H9 (cell line): ENCODE measurements at regions not wholly inside any gene's neighbourhood (a gene's known extent, or its start where the extent isn't known, plus 50 kb on each side); places are given as distances from the start of the nearest gene placed in this dataset.

Experiments used
- DNase-seq: peaks from one replicate; pipeline ENCODE4 v3.0.0-alpha.2; 2017
- H2AFZ ChIP-seq: one replicate; pipeline ENCODE4 v1.6.1; 2013; ENCODE audit warnings: mild to moderate bottlenecking, low read length, control low read depth, moderate library complexity
- H2AK5ac ChIP-seq: 2 replicates; pipeline ENCODE4 v1.6.1; 2013; ENCODE audit warnings: low read length, control low read depth, mixed read lengths; ENCODE audit not compliant: insufficient read length
- H2BK120ac ChIP-seq: one replicate; pipeline ENCODE4 v1.6.1; 2013; ENCODE audit warnings: low read depth, mild to moderate bottlenecking, low read length, control low read depth, inconsistent platforms; ENCODE audit not compliant: poor library complexity, severe bottlenecking
- H2BK12ac ChIP-seq: 2 replicates; pipeline ENCODE4 v1.6.1; 2013; ENCODE audit warnings: low read length, control low read depth, mixed read lengths, low read depth; ENCODE audit not compliant: insufficient read length
- H2BK15ac ChIP-seq: 2 replicates; pipeline ENCODE4 v1.6.1; 2013; ENCODE audit warnings: low read depth, low read length, control low read depth
- H2BK20ac ChIP-seq: one replicate; pipeline ENCODE4 v1.6.1; 2013; ENCODE audit warnings: low read depth, mild to moderate bottlenecking, low read length, control low read depth, inconsistent platforms; ENCODE audit not compliant: poor library complexity, severe bottlenecking
- H2BK5ac ChIP-seq: 2 replicates; pipeline ENCODE4 v1.6.1; 2013; ENCODE audit warnings: low read length, control low read depth, mixed read lengths; ENCODE audit not compliant: insufficient read length
- H3K14ac ChIP-seq: 2 replicates; pipeline ENCODE4 v1.6.1; 2013; ENCODE audit warnings: low read length, control low read depth; ENCODE audit not compliant: insufficient read depth
- H3K18ac ChIP-seq: 2 replicates; pipeline ENCODE4 v1.6.1; 2013; ENCODE audit warnings: low read depth, mild to moderate bottlenecking, mixed read lengths, low read length, control low read depth; ENCODE audit not compliant: insufficient read length
- H3K23ac ChIP-seq: 2 replicates; pipeline ENCODE4 v1.6.1; 2013; ENCODE audit warnings: low read length, control low read depth, mixed read lengths, low read depth; ENCODE audit not compliant: insufficient read length
- H3K23me2 ChIP-seq: 2 replicates; pipeline ENCODE4 v1.6.1; 2013; ENCODE audit warnings: low read depth, mild to moderate bottlenecking, mixed read lengths, low read length, control low read depth; ENCODE audit not compliant: insufficient read length, poor library complexity, severe bottlenecking
- H3K27ac ChIP-seq: 2 replicates; pipeline ENCODE4 v1.5.1; 2013; ENCODE audit warnings: low read length, control low read depth, mixed read lengths, low read depth; ENCODE audit not compliant: insufficient read length
- H3K27me3 ChIP-seq: 2 replicates; pipeline ENCODE4 v1.6.1; 2013; ENCODE audit warnings: low read length, control low read depth, inconsistent platforms; ENCODE audit not compliant: insufficient read depth
- H3K4ac ChIP-seq: 2 replicates; pipeline ENCODE4 v1.6.1; 2013; ENCODE audit warnings: low read depth, mild to moderate bottlenecking, control low read depth, inconsistent platforms, low read length, moderate library complexity
- H3K4me1 ChIP-seq: 2 replicates; pipeline ENCODE4 v1.6.1; 2013; ENCODE audit warnings: low read length, control low read depth, inconsistent platforms; ENCODE audit not compliant: insufficient read depth
- H3K4me2 ChIP-seq: 2 replicates; pipeline ENCODE4 v1.6.1; 2013; ENCODE audit warnings: low read length, control low read depth, mixed read lengths; ENCODE audit not compliant: insufficient read length, insufficient read depth
- H3K56ac ChIP-seq: 2 replicates; pipeline ENCODE4 v1.6.1; 2013; ENCODE audit warnings: low read depth, mild to moderate bottlenecking, mixed read lengths, low read length, control low read depth; ENCODE audit not compliant: insufficient read length
- H3K79me1 ChIP-seq: 2 replicates; pipeline ENCODE4 v1.6.1; 2013; ENCODE audit warnings: low read depth, mild to moderate bottlenecking, moderate library complexity, low read length, control low read depth, inconsistent platforms; ENCODE audit not compliant: insufficient read depth, poor library complexity, severe bottlenecking
- H3K79me2 ChIP-seq: 2 replicates; pipeline ENCODE4 v1.6.1; 2013; ENCODE audit warnings: low read length, control low read depth, inconsistent platforms; ENCODE audit not compliant: insufficient read depth
- H3K9ac ChIP-seq: 2 replicates; pipeline ENCODE4 v1.6.1; 2013; ENCODE audit warnings: low read length, control low read depth, mixed read lengths; ENCODE audit not compliant: insufficient read length; ENCODE audit errors: extremely low read depth
- H3K9me3 ChIP-seq: one replicate; pipeline ENCODE4 v1.6.1; 2013; ENCODE audit warnings: low read depth, low read length, inconsistent platforms; ENCODE audit not compliant: control insufficient read depth
- H3T11ph ChIP-seq: one replicate; pipeline ENCODE4 v1.6.1; 2013; ENCODE audit warnings: mild to moderate bottlenecking, low read length, control low read depth, inconsistent platforms
- H4K20me1 ChIP-seq: one replicate; pipeline ENCODE4 v1.6.1; 2013; ENCODE audit not compliant: control insufficient read depth, insufficient read length, insufficient read depth
- H4K5ac ChIP-seq: 2 replicates; pipeline ENCODE4 v1.6.1; 2013; ENCODE audit warnings: low read depth, mild to moderate bottlenecking, mixed read lengths, low read length, control low read depth; ENCODE audit not compliant: insufficient read length
- H4K8ac ChIP-seq: replicated peaks from 2 replicates; pipeline ENCODE4 v1.6.1; 2013; ENCODE audit warnings: low read length, control low read depth, mixed read lengths, low read depth; ENCODE audit not compliant: insufficient read length
- H4K91ac ChIP-seq: 2 replicates; pipeline ENCODE4 v1.6.1; 2013; ENCODE audit warnings: low read depth, mild to moderate bottlenecking, moderate library complexity, mixed read lengths, low read length, control low read depth; ENCODE audit not compliant: insufficient read length
- H3K27ac Mint-ChIP-seq, 3 experiments: 2 replicates in 2 of 3; 3 replicates in 1 of 3; pipeline ENCODE4 v1.8.0; 2020 to 2021; ENCODE audit warnings: mixed read lengths in 3 of 3, mild to moderate bottlenecking in 1 of 3, moderate library complexity in 1 of 3
- H3K27me3 Mint-ChIP-seq: 2 replicates; pipeline ENCODE4 v1.8.0; 2021; ENCODE audit warnings: low read depth, mild to moderate bottlenecking, moderate library complexity, mixed read lengths
- H3K36me3 Mint-ChIP-seq, 3 experiments: 2 replicates in 2 of 3; 3 replicates in 1 of 3; pipeline ENCODE4 v1.8.0; 2020 to 2021; ENCODE audit warnings: low read depth in 3 of 3, mixed read lengths in 3 of 3; ENCODE audit not compliant: insufficient read depth in 1 of 3
- H3K4me1 Mint-ChIP-seq, 2 experiments: 2 replicates each; pipeline ENCODE4 v1.8.0; 2020; ENCODE audit warnings: mixed read lengths in 2 of 2
- H3K4me3 Mint-ChIP-seq, 2 experiments: 2 replicates in 1 of 2; 3 replicates in 1 of 2; pipeline ENCODE4 v1.8.0; 2020 to 2021; ENCODE audit warnings: mild to moderate bottlenecking in 2 of 2, mixed read lengths in 2 of 2, moderate library complexity in 1 of 2
- H3K9me3 Mint-ChIP-seq, 2 experiments: 2 replicates in 1 of 2; 3 replicates in 1 of 2; pipeline ENCODE4 v1.8.0; 2020; ENCODE audit warnings: mild to moderate bottlenecking in 2 of 2, mixed read lengths in 2 of 2, moderate library complexity in 1 of 2
- WGBS: extraction: QIAGEN DNeasy Blood & Tissue Kit; methylation state at CpG from one replicate; pipeline ENCODE4 v1.1.7; 2013; ENCODE audit warnings: missing lambda C conversion rate, low lambda C conversion rate, mixed read lengths; ENCODE audit not compliant: insufficient read length; ENCODE audit errors: extremely low coverage; 5-methylcytosine and 5-hydroxymethylcytosine counted together
- TF ChIP-seq, protein P1 (sequence below): fragments of 200-600 bp; sonication (generic); conservative IDR thresholded peaks from 3 replicates; pipeline ENCODE4 v1.8.0; 2021; ENCODE audit warnings: antibody characterized with exemption, mild to moderate bottlenecking

DNA sequence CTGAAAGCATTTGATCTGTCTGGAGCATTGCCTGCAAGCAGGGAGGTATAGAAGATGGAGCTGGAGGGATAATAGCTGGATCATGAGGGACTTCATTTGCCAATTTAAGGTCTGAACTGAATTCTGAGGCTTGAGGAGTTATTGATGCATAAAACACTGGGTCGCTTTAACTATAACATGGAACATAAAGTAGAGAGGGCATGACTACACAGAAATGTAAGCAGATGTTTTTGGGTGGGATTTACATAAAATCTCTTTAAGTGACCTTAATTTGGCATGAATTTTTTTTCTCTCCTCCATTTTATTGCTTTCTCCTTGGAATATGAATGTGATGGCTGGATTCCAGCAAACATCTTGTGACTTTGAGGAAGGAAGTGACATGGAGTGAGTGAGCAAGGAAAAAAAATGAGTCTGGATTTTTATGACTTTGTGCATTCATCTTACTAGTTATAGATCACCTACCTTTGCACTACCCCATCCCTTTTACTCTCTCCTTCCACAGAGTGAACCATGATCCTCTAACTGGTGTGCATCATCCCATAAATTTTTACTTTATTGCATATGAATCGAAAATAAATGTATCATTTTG lies 356.0 kb downstream of the DUSP6 start:
- no peak for DNase-seq
- Histone ChIP-seq H3K4ac (no peak overlapping the region), H3K27ac (no peak overlapping the region), H3K27me3 (no peaks in the 10 kb centered on the region), H3T11ph (no peak overlapping the region), H3K79me1 (no peaks in the 10 kb centered on the region), H3K4me2 (no peak overlapping the region), H3K9ac (no peak overlapping the region), H3K14ac (no peak overlapping the region), H2BK20ac (no peak overlapping the region), H3K23ac (no peak overlapping the region), H4K20me1 (no peaks in the 10 kb centered on the region), H4K5ac (no peak overlapping the region), H2AK5ac (no peak overlapping the region), H3K4me1 (no peaks in the 10 kb centered on the region; the same call in 1 of the 2 replicates), H3K56ac (no peak overlapping the region), H2BK15ac (no peak overlapping the region), H2BK5ac (no peak overlapping the region), H3K9me3 (no peaks in the 10 kb centered on the region), H4K91ac (no peak overlapping the region), H3K23me2 (no peaks in the 10 kb centered on the region), H3K79me2 (no peaks in the 10 kb centered on the region), H2BK120ac (no peak overlapping the region), H3K18ac (no peak overlapping the region), H2AFZ (no peak overlapping the region), H4K8ac (no peak overlapping the region), H2BK12ac (no peak overlapping the region)
- Mint-ChIP-seq H3K9me3 (no peaks in the 10 kb centered on the region), H3K36me3 (no peaks in the 10 kb centered on the region), H3K27me3 (no peaks in the 10 kb centered on the region), H3K4me3 (no peak overlapping the region), H3K27ac (no peak overlapping the region), H3K4me1 (peaks cover 9% of the 10 kb centered on the region in 2 experiments)
- TF ChIP-seq, protein P1, sequence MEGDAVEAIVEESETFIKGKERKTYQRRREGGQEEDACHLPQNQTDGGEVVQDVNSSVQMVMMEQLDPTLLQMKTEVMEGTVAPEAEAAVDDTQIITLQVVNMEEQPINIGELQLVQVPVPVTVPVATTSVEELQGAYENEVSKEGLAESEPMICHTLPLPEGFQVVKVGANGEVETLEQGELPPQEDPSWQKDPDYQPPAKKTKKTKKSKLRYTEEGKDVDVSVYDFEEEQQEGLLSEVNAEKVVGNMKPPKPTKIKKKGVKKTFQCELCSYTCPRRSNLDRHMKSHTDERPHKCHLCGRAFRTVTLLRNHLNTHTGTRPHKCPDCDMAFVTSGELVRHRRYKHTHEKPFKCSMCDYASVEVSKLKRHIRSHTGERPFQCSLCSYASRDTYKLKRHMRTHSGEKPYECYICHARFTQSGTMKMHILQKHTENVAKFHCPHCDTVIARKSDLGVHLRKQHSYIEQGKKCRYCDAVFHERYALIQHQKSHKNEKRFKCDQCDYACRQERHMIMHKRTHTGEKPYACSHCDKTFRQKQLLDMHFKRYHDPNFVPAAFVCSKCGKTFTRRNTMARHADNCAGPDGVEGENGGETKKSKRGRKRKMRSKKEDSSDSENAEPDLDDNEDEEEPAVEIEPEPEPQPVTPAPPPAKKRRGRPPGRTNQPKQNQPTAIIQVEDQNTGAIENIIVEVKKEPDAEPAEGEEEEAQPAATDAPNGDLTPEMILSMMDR = no peak
- no CpG with 5 or more reads among the region's 2 CpGs for WGBS
